ENCODE measurements at regions not wholly inside any gene's neighbourhood (a gene's known extent, or its start where the extent isn't known, plus 50 kb on each side); places are given as distances from the start of the nearest gene placed in this dataset.

- intact Hi-C loops (cut with micrococcal nuclease): no loop called here
- H3K4me3 Mint-ChIP-seq: no peak overlapping the region
- H3K27ac Mint-ChIP-seq: no peak overlapping the region
- WGBS (ENCODE audit: insufficient coverage): no CpG with 5 or more reads among the region's 2 CpGs
- Histone ChIP-seq H4K20me1 (ENCODE audit: insufficient read depth, low read length) (no peaks in the 10 kb centered on the region), H3K9ac (ENCODE audit: insufficient read depth, low read length, poor library complexity, severe bottlenecking) (no peak overlapping the region), H3K79me2 (ENCODE audit: insufficient read depth, low read length) (no peaks in the 10 kb centered on the region), H3K4me1 (ENCODE audit: control insufficient read depth in 1 of 2, insufficient read depth in 2 of 2, low read length in 2 of 2) (no peaks in the 10 kb centered on the region), H3K27me3 (ENCODE audit: control insufficient read depth in 2 of 2, insufficient read depth in 2 of 2, low read length in 2 of 2) (no peaks in the 10 kb centered on the region), H3K36me3 (replicated peaks in 1 of 2; ENCODE audit: control insufficient read depth in 1 of 2, insufficient read depth in 2 of 2, low read length in 2 of 2) (no peaks in the 10 kb centered on the region), H3K9me3 (replicated peaks in 1 of 2; ENCODE audit: control insufficient read depth in 1 of 2, insufficient read depth in 1 of 2, low read length in 2 of 2) (no peaks in the 10 kb centered on the region), H3K4me3 (replicated peaks in 1 of 3; ENCODE audit: low read depth in 2 of 3, low read length in 3 of 3) (no peak overlapping the region), H3K4me2 (replicated peaks; ENCODE audit: extremely low read depth, low read length, poor library complexity, severe bottlenecking) (no peak overlapping the region), H2AFZ (ENCODE audit: insufficient read depth, low read depth, low read length, poor library complexity, severe bottlenecking) (no peak overlapping the region), H3K27ac (ENCODE audit: low read depth in 1 of 2, low read length in 2 of 2) (no peak overlapping the region)
- H3K36me3 Mint-ChIP-seq: no peaks in the 10 kb centered on the region
- no peaks in the 10 kb centered on the region for H3K4me1 Mint-ChIP-seq
- H3K27me3 Mint-ChIP-seq (ENCODE audit: low read depth in 3 of 3): peaks cover 0 to 7% (median 4%) of the 10 kb centered on the region in 3 donors
- H3K9me3 Mint-ChIP-seq: peaks cover 0 to 7% (median 2%) of the 10 kb centered on the region in 7 donors
- DNase-seq: no peak
- no peak for TF ChIP-seq CTCF (IDR thresholded peaks at IDR 0.05)
These were observed 232.6 kb upstream of the SKOR2 start for GRCh38 chr18:47484068-47484467.

GRCh38 chr18:47480166-47480565, 228.7 kb upstream of the SKOR2 start:
- DNase-seq: no peak
- Histone ChIP-seq H3K9me3 (replicated peaks in 1 of 2; ENCODE audit: control insufficient read depth in 1 of 2, insufficient read depth in 1 of 2, low read length in 2 of 2) (no peaks in the 10 kb centered on the region), H3K27me3 (ENCODE audit: control insufficient read depth in 2 of 2, insufficient read depth in 2 of 2, low read length in 2 of 2) (no peaks in the 10 kb centered on the region), H3K36me3 (replicated peaks in 1 of 2; ENCODE audit: control insufficient read depth in 1 of 2, insufficient read depth in 2 of 2, low read length in 2 of 2) (no peaks in the 10 kb centered on the region), H3K4me2 (replicated peaks; ENCODE audit: extremely low read depth, low read length, poor library complexity, severe bottlenecking) (no peak overlapping the region), H3K4me3 (replicated peaks in 1 of 3; ENCODE audit: low read depth in 2 of 3, low read length in 3 of 3) (no peak overlapping the region), H4K20me1 (ENCODE audit: insufficient read depth, low read length) (no peaks in the 10 kb centered on the region), H3K27ac (ENCODE audit: low read depth in 1 of 2, low read length in 2 of 2) (no peak overlapping the region), H3K4me1 (ENCODE audit: control insufficient read depth in 1 of 2, insufficient read depth in 2 of 2, low read length in 2 of 2) (no peaks in the 10 kb centered on the region), H2AFZ (ENCODE audit: insufficient read depth, low read depth, low read length, poor library complexity, severe bottlenecking) (no peak overlapping the region), H3K9ac (ENCODE audit: insufficient read depth, low read length, poor library complexity, severe bottlenecking) (no peak overlapping the region), H3K79me2 (ENCODE audit: insufficient read depth, low read length) (no peaks in the 10 kb centered on the region)
- Mint-ChIP-seq H3K4me1 (no peaks in the 10 kb centered on the region), H3K27ac (no peak overlapping the region), H3K9me3 (peaks cover 0 to 3% (median 0%) of the 10 kb centered on the region in 7 donors), H3K36me3 (no peaks in the 10 kb centered on the region), H3K4me3 (no peak overlapping the region), H3K27me3 (ENCODE audit: low read depth in 3 of 3) (peaks cover 0 to 7% (median 4%) of the 10 kb centered on the region in 3 donors)
- intact Hi-C loops (cut with micrococcal nuclease): no loop called here
- no peak for TF ChIP-seq CTCF (IDR thresholded peaks at IDR 0.05)
- 80% methylated on average over 2 of the region's 4 CpGs for WGBS (ENCODE audit: insufficient coverage)
